ENCODE measurements at regions not wholly inside any gene's neighbourhood (a gene's known extent, or its start where the extent isn't known, plus 50 kb on each side); places are given as distances from the start of the nearest gene placed in this dataset.
"Not testable (repeated sequence)": the region's sequence is repeated elsewhere in the genome, so short reads cannot be mapped to it uniquely, and the experiment has no call there.

DNA sequence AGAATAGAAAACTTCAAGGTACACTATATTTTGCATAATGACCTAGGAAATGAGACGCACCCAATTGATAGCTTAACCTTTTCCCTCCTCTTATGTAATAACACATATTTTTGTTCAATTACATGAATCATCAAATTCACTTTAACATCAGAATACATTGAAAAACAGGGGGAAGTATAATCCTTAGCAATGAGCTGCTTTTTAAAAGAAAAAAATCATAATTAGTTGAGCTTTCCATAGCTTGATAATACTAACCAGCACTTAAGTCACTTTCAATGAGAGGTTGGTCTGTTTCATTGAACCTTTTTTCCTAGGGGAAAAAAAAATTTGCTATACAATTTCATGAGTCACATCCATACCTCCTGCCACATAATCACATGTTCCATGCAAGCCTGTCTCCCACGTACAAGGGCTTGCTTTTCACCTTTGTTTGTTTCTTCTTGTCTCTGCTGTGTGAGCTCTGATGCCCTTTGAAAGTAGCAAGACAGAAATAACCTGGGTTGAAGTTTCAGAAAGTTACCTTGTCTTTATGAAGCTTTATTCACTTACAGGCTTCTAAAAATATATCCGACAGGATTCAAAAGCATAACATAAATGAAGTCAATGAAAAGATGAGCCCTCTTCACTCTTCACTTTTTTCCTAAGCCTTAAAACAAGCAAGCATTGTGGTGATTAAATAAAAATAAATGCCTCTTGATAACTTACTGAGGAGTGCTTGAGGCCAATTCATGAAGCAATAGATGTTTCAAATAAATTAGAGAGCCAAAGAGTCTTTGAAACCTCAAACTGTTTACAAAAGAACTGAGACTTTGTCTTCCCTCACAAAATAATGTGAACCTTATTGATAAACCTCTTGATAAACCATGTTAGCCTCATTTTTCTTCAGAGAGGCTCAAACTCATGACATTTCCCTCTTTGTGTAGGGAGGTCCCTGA, 108.5 kb downstream of the FEM1C start:
- peak; percentile 8 for DNase-seq

DNA sequence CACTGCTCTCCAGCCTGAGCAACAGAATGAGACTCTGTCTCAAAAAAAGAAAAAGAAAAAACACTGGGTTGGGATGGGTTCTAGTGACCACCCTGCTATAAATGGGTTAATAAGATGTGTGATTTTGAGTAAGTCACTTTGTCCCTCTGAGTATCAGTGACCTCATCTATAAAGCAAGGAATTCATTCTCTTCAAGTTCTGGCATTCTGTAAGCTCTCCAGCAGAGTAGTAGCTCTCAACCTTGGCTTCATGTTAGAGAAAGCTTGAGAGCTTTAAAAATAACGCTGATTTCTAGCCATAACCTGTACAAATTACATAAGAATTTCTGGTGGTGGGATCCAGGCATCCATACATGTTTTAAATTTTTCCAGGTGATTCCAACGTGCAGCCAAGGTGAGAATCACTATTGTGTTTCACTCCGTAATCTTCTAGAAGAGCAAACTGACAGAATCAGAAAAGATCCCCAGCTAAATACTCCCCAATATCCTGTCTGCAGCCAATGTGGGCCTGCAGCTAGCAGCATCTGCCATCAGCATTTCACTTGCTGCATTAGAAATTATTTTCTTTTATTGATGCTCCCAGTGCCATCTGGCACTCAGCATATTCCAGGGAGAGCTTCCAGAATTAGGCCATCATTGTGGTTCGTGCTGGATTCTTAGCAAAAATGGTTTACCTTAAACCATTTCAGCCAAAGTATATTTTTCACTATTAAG, 109.4 kb downstream of the FEM1C start:
- no peak for DNase-seq

DNA sequence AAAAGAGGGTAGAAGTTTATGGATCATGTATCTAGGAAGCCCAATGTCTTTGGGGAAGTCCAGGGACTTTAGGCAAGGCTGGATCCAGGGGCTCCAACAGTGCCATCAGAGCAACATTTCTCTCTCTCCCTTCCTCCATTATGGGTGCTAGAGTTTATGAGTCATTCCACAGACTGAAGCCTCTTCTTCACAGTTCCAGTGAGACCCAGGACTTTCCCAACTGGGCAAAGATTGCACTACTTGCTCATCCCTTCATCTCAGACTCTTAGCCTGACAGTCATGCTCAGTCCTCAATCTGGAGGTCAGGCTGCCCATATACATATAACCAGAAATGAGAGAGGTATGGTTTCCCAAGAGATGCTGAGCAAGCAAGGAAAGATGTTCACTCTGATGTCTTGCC, 110.7 kb downstream of the FEM1C start:
- DNase-seq: no peak

DNA sequence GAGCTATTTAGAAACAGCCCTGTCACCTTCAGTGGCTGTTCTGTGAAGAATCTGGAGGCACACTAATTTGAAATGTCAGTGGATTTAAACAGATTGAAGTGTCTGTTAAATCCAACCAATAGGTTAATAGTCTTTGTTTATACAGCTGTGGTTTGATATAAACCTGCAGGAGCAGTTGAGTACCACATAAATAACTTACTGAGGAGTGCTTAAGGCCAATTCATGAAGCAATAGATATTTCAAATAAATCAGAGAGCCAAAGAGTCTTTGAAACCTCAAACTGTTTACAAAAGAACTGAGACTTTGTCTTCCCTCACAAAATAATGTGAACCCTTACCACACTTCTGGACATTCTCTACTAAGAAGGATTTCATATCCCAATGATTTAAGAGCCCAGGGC, 111.9 kb downstream of the FEM1C start:
- DNase-seq: peak; percentile 78

DNA sequence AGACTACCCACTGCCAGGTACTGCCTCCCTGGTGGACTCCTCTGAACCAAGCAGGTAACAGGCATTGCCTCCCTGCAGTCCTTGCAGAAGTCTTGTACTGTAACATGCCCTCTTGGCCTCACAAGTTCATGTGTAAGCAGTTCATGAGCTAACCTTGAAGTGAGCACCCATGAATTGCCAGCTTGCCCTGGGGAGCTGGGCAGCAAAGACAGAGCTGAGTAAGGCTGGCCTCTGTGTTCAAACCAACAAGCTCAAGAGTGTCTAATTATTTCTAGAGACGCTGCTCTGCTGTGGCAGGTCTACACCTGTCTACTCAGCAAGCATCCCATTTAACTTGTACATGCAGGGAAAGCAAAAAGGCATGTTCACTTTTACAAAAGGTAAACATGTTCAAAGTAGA, 113.5 kb downstream of the FEM1C start:
- peak; percentile 49 for DNase-seq

DNA sequence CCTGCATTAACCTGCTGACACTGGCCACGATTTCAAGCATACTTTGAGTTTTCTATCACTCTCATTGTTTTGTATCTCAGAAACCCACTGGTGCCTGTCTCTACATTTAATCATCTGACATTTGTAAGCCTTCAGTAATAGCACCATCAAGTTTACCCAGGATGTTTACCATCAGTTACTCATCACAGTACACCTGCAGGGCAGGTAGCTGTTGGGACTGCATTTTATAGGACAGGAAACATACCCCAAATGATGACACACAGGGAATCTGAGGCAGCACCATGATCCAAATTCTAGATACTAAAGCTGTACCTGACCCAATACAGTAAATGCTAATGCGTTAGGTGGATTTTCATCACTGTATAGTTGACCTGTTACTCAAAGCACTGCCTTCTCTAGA, 114.2 kb downstream of the FEM1C start:
- no peak for DNase-seq

DNA sequence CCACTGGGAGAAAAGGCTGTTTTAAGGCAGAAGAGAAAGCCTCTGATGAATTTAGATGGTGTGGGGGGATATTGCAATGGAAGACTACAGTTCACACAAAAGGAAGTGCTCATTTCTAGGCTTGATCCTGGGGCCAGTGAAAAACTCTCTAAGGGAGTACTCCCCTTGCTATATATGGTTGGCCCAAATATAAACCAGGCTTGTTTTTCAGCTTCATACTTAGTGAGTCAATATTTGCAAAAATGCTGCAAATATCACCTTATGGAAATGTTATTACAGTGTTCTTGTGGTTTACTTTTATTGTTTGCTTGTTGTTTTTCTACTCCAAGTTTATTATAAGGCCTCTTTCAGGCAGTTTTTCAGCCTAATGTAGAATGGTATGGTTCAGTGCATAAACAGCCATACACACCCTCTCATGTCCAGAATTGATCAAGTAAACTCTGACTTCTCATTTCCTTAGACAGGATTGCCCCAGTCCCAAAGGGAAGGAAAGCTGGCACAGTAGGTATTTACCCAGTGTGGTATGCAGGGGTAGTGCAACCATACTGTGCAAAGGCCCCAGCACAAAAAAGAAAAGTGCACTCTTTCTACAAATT, 115.1 kb downstream of the FEM1C start:
- DNase-seq: no peak

DNA sequence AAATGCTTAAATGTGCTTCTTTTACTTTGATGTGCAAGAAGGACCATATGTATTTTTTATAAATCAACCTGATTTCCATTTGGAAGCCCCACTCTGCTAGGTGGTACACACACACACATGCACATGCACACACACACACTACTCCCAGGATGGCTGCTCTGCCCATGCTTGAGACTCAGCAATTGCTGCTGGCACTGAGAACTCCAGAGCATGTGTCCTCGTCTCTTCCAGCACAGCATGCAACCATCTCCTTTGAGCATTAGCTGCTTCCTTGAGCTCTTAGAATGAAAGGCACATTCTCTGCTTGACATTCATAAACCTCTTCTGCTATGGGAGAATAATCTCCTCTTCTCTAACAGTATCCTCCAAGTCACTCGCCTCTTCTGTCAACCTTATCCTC, 115.9 kb downstream of the FEM1C start:
- DNase-seq: no peak

DNA sequence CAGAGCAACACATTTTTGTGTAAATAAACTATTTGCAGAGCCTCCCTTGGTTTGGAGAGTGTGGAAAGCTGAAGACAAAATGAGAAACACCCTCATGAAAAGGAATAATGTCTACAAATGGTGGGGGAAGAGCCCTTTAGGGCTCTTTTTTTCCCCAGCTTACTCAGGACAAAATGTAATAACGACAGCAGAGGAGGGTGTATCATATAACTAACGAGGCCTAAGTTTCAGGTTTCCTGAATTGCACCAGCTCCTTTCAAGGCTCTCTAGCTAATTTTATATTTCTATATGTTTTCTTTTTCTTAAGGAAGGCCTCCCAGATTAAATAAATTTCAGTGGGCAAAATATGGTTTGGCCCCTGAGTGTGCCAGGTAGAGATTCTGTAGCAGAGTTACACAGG, 116.3 kb downstream of the FEM1C start:
- no peak for DNase-seq

DNA sequence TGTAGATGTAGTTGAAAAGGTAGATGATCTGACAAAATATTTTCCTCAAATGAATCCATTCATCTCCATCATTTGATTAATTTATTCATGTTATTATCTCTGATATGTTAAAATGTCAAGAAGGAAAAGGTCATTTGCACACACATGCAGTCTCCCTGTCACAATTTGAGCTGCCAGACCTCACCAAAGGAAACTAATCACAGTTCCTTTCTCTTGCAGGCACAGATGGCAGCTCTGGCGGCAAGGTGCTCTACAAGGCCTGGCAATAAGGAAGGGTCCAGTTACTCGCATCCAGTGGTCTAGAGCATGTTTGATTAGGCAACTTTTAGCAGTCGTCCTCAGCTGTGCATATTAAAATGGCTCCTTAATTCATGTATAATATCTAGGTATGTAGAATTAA, 120.1 kb downstream of the FEM1C start:
- DNase-seq: no peak

DNA sequence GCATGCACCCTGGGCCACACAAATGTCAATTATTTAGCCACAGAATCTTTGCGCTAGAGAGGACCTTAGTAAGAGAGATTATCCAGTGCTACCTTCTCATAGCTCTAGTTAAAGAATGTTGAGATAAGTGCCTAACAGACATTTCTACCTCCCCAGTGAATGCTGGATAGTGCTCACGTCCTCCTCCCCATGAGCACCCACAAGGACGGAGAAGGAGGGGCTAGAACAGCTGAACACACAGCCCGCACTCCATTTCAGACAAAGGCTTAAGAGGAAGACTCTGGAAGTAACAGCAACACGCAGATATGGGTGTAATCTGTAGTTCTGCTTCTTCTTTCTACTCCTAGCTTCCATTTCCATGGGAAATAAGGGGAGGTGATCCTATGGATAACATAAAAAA, 120.5 kb downstream of the FEM1C start:
- no peak for DNase-seq

DNA sequence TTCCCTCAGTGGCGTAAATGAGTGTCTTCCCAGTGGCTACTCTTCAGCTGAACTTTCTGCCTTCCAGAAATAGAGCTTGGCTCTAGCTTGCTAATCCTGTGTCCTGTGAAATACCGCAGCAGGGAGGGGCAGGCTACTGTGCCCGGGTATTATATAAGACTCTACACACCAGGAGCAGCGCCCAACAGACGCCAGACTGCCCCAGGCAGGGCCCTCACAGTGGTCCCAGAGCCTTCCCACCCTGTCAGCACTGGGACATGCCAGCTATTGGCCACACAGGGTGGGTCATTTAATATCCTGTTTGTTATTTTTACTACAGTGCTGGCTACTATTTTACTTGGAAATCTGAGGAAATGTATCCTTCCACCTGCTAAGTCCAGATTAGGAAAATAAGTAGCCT, 121.0 kb downstream of the FEM1C start:
- no peak for DNase-seq

DNA sequence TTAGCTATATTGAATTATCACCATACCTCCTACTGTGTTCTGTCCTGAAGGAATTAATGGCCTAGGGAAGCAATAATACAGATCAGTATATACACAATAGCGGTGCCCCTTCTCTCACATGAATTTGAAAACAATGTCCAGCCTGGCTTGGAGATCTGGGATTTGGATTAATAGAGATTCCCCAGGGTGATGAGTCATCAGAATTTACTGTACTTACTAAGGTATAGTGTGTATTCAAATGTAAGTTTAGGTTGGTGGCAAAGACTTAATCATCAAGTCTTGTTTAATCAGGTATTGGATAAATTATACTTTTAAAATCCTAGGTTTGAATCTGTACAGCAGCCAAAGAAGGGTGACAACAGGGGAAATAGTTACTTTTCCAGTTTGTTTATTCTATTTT, 121.5 kb downstream of the FEM1C start:
- no peak for DNase-seq

DNA sequence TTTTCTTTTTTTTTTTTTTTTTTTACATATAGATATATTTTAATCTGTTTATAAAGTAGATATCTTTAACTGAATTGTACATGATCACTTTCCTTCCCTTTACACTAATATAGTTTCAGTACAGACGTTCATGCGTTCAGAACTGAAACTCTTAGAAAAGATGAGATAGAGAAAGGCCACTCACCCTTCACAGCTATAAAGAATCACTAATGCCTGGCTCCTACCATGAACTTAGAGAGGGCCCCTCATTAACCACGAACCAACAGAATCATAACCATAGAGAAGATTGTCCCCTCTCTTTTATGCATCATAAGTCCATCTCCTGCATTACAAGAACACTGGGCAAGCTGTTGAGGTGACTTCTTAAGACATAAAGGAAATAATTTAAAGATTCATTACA, 123.8 kb downstream of the FEM1C start:
- not testable (repeated sequence) for DNase-seq

DNA sequence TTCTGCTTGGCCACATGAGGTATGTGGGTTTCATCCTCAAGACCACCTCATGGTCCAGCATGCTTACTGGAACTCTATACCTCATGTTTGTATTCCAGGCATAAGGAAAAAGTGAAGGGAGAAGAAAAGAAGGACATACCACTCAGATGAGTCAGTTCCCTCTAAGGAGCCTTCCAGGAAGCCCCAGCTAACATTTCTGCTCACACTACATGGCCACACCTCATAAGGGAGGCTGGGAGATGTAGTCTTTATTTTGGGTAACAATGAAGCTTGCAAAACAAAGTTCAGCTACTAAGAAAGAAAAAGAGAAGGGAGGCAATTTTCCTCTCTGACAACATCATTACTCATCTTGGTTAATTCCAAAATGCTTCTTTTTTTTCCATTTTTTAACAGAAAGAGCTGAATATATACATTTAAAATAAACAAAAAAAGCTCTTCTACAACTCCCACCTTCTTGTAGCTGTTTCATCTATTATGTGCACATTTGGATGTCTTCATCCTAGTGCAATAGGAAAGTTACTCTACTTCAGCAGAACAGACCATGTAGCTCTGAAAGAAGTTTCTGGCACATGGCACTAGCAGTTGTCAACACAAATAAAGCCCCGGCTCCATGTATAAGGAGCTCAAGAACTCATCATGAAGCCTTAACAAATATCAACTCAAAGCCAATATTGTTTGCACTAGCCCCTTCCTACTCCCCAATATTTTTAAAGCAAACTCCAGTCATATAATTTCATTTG, 123.6 kb upstream of the CCDC112 start:
- no peak for DNase-seq

DNA sequence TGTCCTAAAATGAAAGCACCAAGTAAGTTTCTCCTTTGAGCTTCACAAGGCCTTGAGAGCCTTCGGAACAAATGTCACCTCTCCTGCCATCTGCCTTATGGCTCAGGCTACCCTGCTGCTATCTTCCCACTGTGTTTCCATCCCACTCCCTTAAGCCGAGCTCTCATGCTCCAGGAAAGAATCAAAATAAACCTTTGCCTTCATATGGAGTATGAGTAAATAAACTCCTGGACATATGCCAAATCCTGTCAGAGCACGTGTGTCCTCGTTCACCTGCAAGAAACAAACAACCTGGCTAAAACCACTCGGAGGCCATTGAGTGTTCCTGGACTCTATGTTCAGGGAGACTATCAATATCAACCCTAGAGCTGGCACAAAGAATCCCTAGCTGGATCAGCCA, 122.3 kb upstream of the CCDC112 start:
- DNase-seq: peak; percentile 73

DNA sequence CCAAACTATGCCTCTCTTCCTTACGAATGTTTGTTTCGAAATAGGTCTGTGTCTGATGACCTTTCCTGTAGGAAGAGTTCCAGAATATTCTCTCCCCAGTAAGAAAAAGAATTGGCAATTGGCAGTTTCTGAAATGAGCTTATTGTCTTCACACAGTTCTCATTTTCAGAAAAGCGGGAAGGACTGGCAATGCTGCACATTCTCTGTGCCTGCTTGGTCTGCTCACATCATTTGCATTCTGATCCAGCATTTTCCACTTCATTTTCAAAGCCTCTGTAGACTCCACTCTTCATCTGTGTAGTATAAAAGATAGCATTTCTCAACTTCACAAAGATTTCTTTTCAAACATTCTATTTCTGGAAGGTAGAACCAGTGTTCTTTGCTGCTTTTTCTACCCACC, 120.6 kb upstream of the CCDC112 start:
- DNase-seq: no peak

DNA sequence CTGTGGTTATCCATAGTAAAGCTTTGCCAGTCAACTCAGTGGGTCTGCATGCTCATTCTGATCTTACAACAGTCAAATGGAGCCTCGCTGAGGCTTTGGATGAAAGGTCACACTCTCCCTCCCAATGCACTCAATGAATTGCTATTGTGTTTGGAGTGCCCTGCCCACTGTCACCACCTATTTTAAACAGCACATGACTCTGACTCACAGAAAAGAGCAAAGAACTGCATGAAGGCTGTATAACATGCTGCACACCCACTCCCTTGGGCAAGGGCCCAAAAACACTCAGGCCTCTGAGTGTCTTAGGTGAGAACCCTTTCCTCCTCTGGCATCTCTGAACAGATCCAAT, 118.7 kb upstream of the CCDC112 start:
- peak; percentile 23 for DNase-seq

DNA sequence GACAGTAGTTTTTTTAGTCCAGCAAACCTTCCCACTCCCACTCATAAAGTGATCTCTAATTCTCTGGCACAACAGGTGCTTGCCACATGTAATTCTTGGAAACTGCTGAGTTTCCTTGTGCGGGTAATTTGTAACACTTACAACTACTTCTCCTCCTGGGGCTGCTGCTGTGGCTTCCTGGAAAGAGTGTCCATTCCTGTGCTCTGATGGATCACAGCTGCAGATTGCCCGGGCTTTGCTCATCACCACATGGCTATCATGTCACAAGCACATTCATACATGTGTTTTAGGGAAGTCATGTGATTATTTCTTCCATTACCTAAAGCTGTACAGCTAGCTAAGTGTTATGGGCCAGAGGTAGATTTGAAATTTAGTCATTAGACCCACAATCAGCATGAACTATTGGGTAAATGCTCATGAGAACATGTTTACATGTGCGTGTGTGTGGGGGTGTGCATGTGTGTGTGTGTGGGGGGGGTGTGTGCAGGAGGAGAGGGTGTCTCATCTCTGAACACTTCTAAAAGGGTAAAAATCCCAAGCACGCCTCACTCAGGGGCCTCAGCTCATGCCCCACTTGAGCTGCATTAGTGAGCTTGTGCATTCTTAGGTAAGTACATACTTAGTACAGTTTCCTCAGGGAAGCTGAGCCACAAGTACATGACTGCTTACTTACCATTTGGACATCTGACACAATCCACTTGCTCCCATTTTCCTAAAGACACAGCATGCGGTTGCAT, 118.1 kb upstream of the CCDC112 start:
- no peak for DNase-seq

DNA sequence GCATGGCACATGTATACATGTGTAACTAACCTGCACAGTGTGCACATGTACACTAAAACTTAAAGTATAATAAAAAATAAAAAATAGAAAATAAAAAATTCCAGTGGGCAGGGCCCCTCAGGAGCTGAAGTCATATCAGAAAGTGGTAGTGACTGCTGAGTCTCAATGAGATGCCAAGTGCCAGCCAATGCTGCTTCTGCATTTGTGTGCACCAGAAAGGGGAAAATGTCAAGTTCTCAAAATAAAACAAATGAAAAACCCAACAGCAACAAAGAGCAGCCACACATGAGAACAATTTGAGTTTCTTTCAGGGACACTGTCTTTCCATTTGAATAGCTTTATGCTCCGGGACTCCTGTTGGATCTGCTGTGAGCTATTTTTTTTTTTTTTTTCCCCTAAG, 117.2 kb upstream of the CCDC112 start:
- no peak for DNase-seq

DNA sequence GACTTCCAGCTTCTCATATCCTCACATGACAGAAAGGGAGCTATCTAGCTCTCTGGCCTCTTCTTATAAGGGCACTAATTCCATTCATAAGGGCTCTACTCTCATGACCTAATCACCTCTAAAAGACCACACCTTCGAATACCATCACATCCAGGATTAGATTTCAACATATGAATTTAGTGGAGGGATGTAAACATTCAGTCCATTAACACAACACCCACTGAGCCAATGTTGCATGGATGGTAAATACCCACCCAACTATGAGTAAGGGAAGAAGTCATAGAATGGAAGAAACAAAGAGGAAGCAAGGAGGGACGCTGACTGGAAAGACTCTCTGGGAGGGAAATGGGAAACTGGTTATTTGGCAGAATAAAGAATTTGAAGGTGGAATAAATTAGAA, 112.6 kb upstream of the CCDC112 start:
- DNase-seq: no peak

DNA sequence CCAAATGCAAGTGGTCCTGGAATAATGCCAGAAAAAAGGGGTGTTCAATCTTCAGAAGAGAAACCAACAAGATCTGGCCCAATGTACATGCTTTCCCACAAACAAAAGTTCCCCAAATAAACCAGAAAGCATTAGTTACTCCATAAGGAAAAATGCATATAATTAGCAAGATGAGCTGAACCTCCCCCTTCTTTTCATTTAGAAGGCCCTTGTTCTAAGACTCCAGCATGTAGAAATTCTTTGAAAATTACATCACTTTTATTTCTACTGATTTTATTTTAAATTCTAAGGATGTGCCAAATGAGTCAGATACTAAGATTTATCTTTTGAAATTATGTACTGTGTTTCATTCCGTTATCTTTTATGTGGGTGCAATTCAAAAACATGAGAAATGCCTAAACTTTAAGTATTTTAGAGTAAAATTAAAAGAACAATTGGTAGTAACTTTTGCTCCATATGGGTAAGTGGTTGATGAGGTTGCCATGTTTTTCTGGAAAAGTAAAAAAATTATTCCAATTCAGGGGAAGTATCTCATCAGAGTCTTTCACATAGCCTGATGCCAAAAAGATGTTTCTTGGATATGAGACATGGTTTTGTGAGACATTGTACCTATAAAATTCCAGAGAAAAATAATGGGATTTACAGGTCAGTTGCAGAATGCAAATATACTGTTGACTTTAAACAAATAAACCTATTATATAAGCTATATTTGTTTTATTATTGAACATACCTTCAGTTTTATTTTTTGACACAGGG, 106.5 kb upstream of the CCDC112 start:
- DNase-seq: no peak
